Tibial artery (tissue), 4 donors: ENCODE measurements at regions not wholly inside any gene's neighbourhood (a gene's known extent, or its start where the extent isn't known, plus 50 kb on each side); places are given as distances from the start of the nearest gene placed in this dataset.

Experiments used
- DNase-seq, 2 donors: peaks; one replicate each; pipeline ENCODE4 v3.0.0-alpha.2; 2019
- H3K27ac ChIP-seq, 2 donors: fragments of 200-600 bp; sonication (generic) in 1 of 2; 1 replicate in 1 of 2; 2 replicates in 1 of 2; pipeline ENCODE4 v1.5.1; 2018 to 2019; ENCODE audit warnings: mild to moderate bottlenecking in 1 of 2
- H3K27me3 ChIP-seq, 2 donors: fragments of 200-600 bp; sonication (generic) in 1 of 2; one replicate each; pipeline versions ENCODE4 v1.5.1 to v1.6.0; 2016 to 2019
- H3K36me3 ChIP-seq, 3 donors: fragments of 200-600 bp; sonication (generic) in 2 of 3; one replicate each; pipeline ENCODE4 v1.5.1; 2016 to 2019; ENCODE audit warnings: mild to moderate bottlenecking in 2 of 3
- H3K4me1 ChIP-seq, 4 donors: fragments of 200-600 bp; sonication (generic) in 2 of 4; 1 replicate in 3 of 4; 2 replicates in 1 of 4; pipeline ENCODE4 v1.5.1; 2016 to 2019
- H3K4me3 ChIP-seq, 2 donors: fragments of 200-600 bp; sonication (generic) in 1 of 2; 1 replicate in 1 of 2; 2 replicates in 1 of 2; pipeline ENCODE4 v1.5.1; 2018 to 2019; ENCODE audit warnings: mild to moderate bottlenecking in 2 of 2
- H3K9me3 ChIP-seq, 3 donors: fragments of 200-600 bp; sonication (generic) in 1 of 3; one replicate each; pipeline ENCODE4 v1.5.1; 2016 to 2019
- intact Hi-C: fragments of 100-400 bp; cut with DNase I; formaldehyde crosslinking; loops from one replicate; pipeline ENCODE4 v1.15.0; 2023; ENCODE audit warnings: low total_unique reads
- TF ChIP-seq, protein P1 (sequence below), 2 experiments: fragments of 200-600 bp in 1 of 2; fragments of 450-650 bp in 1 of 2; IDR thresholded peaks; one replicate each; pipeline ENCODE4 v1.5.1; 2017 to 2019; ENCODE audit warnings: antibody characterized with exemption in 2 of 2, mild to moderate bottlenecking in 1 of 2, moderate library complexity in 1 of 2

- TF ChIP-seq, protein P1, sequence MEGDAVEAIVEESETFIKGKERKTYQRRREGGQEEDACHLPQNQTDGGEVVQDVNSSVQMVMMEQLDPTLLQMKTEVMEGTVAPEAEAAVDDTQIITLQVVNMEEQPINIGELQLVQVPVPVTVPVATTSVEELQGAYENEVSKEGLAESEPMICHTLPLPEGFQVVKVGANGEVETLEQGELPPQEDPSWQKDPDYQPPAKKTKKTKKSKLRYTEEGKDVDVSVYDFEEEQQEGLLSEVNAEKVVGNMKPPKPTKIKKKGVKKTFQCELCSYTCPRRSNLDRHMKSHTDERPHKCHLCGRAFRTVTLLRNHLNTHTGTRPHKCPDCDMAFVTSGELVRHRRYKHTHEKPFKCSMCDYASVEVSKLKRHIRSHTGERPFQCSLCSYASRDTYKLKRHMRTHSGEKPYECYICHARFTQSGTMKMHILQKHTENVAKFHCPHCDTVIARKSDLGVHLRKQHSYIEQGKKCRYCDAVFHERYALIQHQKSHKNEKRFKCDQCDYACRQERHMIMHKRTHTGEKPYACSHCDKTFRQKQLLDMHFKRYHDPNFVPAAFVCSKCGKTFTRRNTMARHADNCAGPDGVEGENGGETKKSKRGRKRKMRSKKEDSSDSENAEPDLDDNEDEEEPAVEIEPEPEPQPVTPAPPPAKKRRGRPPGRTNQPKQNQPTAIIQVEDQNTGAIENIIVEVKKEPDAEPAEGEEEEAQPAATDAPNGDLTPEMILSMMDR (IDR thresholded peaks at IDR 0.05), result no peak
- no peaks in the 10 kb centered on the region for H3K36me3 ChIP-seq
- H3K9me3 ChIP-seq, result no peaks in the 10 kb centered on the region
- H3K27me3 ChIP-seq, result no peaks in the 10 kb centered on the region
- H3K4me3 ChIP-seq, result no peak overlapping the region
- peaks cover 0 to 20% (median 5%) of the 10 kb centered on the region in 4 donors for H3K4me1 ChIP-seq
- DNase-seq, result no peak
- intact Hi-C loops, result loop anchor here (5.0 to 10.0 kb wide), 2 partner anchors 156 to 489 kb away; no protein-coding TSS in a partner anchor
- H3K27ac ChIP-seq, result no peak overlapping the region
These were observed 101.4 kb upstream of the BEND6 start for GRCh38 chr6:56853541-56853940.

DNA sequence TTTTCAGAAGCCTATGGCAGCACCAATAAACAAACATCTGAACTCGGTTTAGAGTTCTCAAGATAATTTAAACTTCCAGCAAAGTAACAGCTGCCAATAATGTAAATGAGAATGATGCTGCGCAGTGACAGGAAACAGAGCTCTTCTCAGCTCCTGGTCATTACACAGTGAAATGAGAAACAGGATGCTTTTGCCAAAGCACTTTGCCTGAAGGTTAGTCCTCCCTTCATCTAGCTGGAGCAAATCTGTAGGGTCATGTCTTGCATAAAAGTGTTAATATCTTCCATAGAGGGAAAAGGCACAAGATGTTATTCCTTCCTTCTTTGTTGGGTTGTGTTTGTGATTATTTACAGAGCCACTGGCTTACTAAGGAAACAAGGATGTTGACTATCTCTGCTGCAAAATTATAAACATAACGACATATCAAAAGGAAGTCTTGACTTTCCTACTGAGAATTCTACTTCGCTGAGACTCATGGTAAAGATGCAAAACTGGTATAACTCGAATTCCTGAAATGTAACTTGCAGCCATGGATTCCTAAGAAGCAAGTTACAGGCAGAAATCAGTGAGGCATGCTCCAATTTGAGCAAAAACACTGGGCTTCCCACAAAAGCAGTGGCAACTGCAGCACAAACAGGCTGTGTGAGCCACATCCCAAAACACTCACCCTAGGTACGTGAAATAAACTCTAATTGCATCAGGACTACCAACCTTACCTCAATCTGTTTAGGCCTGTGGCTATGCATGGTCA is 102.5 kb upstream of the BEND6 start:
- no peak for DNase-seq
- Histone ChIP-seq H3K27ac (peak overlapping the region in 1 of 2 donors; percentile 27), H3K4me1 (peaks cover 0 to 20% (median 5%) of the 10 kb centered on the region in 4 donors), H3K36me3 (no peaks in the 10 kb centered on the region), H3K27me3 (no peaks in the 10 kb centered on the region), H3K9me3 (no peaks in the 10 kb centered on the region), H3K4me3 (peak overlapping the region; percentile 55 to 72)
- TF ChIP-seq, protein P1 (IDR thresholded peaks at IDR 0.05), result no peak
- intact Hi-C loops, result loop anchor here (5.0 to 10.0 kb wide), 2 partner anchors 155 to 488 kb away; no protein-coding TSS in a partner anchor

DNA sequence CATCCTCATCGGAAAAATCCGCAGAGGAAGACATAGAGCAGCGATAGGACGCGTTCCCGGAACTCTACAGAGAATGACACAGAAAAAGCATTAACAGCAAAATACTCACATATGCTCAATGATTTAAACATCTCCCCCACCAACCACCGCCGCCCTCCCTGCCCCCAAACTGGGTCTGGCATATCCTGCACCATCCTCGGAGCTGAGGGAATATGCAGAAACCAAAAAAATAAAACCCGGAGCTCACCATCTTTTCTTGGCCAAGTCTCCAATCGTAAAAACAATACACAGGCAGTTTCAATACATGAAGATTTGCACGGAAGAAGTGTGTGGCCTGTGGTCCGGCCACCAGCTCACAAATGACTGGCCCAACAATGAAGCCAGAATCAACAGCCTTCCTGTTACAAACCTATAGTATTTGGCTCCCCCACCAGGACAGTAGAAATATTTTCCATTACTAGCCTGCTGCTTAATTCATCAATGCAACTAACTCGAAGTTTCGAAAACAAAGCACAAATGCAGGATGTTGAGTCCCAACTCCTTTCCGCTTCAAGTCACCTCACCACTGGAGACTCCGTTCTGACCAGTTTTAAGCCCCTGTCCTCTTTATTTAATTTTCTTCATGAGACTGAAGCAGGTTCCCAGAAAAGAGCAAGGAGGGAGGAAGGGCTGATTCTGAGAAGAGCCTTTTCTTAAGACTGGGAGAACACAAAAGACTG is 103.2 kb upstream of the BEND6 start:
- no peaks in the 10 kb centered on the region for H3K9me3 ChIP-seq
- H3K4me3 ChIP-seq, result peak overlapping the region; percentile 55 to 72
- DNase-seq, result peak in 1 of 2 donors; percentile 42
- peak overlapping the region; percentile 47 to 64 for H3K27ac ChIP-seq
- H3K4me1 ChIP-seq, result peaks cover 0 to 20% (median 5%) of the 10 kb centered on the region in 4 donors
- H3K36me3 ChIP-seq, result no peaks in the 10 kb centered on the region
- H3K27me3 ChIP-seq, result no peaks in the 10 kb centered on the region
- intact Hi-C loops, result loop anchor here (2.0 to 10.0 kb wide), 3 partner anchors 154 to 487 kb away; no protein-coding TSS in a partner anchor
- TF ChIP-seq, protein P1 (IDR thresholded peaks at IDR 0.05), result peak; percentile 61 to 64

DNA sequence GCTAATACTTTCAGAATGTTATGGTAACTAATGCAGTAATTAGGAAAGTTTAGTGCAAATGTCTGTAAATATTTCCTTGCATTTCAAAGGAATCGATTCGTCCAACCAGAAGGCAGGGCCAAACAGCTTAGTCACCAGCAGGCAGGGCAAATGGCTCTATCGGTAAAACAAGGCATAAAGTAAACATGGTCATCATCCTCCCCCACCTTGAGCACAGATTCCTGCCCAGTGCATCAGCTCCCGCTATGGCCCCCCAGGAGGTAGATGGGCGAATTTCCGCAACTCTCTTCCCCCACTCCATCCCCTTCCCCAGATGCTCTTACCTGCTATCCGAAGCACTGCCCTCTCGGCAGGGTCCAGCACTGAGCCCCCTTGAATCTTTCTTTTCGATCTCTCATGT is 103.8 kb upstream of the BEND6 start:
- Histone ChIP-seq H3K27me3 (no peaks in the 10 kb centered on the region), H3K9me3 (no peaks in the 10 kb centered on the region), H3K36me3 (no peaks in the 10 kb centered on the region), H3K27ac (peak overlapping the region; percentile 47 to 64), H3K4me1 (peaks cover 0 to 16% (median 5%) of the 10 kb centered on the region in 4 donors), H3K4me3 (peak overlapping the region; percentile 55 to 72)
- no peak for DNase-seq
- intact Hi-C loops, result loop anchor here (2.0 to 10.0 kb wide), 3 partner anchors 154 to 486 kb away; no protein-coding TSS in a partner anchor
- TF ChIP-seq, protein P1 (IDR thresholded peaks at IDR 0.05), result no peak

DNA sequence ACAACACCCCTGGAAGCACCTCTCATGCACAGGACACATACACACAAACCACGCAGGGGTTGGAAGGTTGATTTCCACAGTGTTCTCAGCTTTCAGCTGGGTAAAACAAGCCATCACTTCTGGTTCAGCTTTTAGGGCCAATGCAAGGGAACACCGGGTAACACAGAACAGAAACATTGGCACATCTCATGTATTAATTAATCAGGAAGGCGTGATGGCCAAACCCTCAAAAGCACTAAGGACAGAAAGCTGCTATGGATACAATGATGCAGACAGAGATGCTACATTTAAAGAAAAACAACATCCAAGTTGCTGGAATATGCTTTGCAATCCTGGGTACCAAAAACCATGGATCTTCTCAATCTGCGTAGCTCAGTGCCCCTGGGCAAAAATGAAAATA is 104.3 kb upstream of the BEND6 start:
- Histone ChIP-seq H3K4me3 (peak overlapping the region; percentile 55 to 72), H3K27me3 (no peaks in the 10 kb centered on the region), H3K36me3 (no peaks in the 10 kb centered on the region), H3K4me1 (peaks cover 0 to 15% (median 5%) of the 10 kb centered on the region in 4 donors), H3K9me3 (no peaks in the 10 kb centered on the region), H3K27ac (peak overlapping the region; percentile 47 to 64)
- TF ChIP-seq, protein P1 (IDR thresholded peaks at IDR 0.05), result no peak
- intact Hi-C loops, result loop anchor here (2.0 to 10.0 kb wide), 3 partner anchors 153 to 486 kb away; no protein-coding TSS in a partner anchor
- DNase-seq, result no peak
